Right atrium auricular region (tissue), 2 donors: ENCODE measurements at regions not wholly inside any gene's neighbourhood (a gene's known extent, or its start where the extent isn't known, plus 50 kb on each side); places are given as distances from the start of the nearest gene placed in this dataset.

Experiments used
- DNase-seq: peaks from one replicate; pipeline ENCODE4 v3.0.0-alpha.2; 2019; ENCODE audit warnings: low spot score
- H3K27ac ChIP-seq, 2 donors: fragments of 200-600 bp; sonication (generic); 1 replicate in 1 of 2; 2 replicates in 1 of 2; pipeline ENCODE4 v1.5.1; 2016 to 2019
- H3K27me3 ChIP-seq, 2 donors: fragments of 200-600 bp; sonication (generic); one replicate each; pipeline versions ENCODE4 v1.5.1 to v1.6.0; 2017 to 2019
- H3K36me3 ChIP-seq: fragments of 200-600 bp; sonication (generic); one replicate; pipeline ENCODE4 v1.5.1; 2016
- H3K4me1 ChIP-seq, 2 donors: fragments of 200-600 bp; sonication (generic); one replicate each; pipeline versions ENCODE4 v1.5.1 to v1.6.0; 2017 to 2019
- H3K4me3 ChIP-seq, 2 donors: fragments of 200-600 bp; sonication (generic); 1 replicate in 1 of 2; 2 replicates in 1 of 2; pipeline ENCODE4 v1.5.1; 2017 to 2019; ENCODE audit warnings: mild to moderate bottlenecking in 1 of 2, moderate library complexity in 1 of 2
- H3K9me3 ChIP-seq, 2 donors: fragments of 200-600 bp; sonication (generic); one replicate each; pipeline ENCODE4 v1.5.1; 2019
- CTCF ChIP-seq, 2 donors: fragments of 200-600 bp; sonication (generic); IDR thresholded peaks; one replicate each; pipeline ENCODE4 v1.5.1; 2019; ENCODE audit warnings: antibody characterized with exemption in 2 of 2

- no peak for DNase-seq
- H3K9me3 ChIP-seq = no peaks in the 10 kb centered on the region
- no peaks in the 10 kb centered on the region for H3K27me3 ChIP-seq
- no peak overlapping the region for H3K27ac ChIP-seq
- no peaks in the 10 kb centered on the region for H3K36me3 ChIP-seq
- H3K4me3 ChIP-seq = no peak overlapping the region
- no peaks in the 10 kb centered on the region for H3K4me1 ChIP-seq
- TF ChIP-seq CTCF (IDR thresholded peaks at IDR 0.05) = no peak
Measured at GRCh38 chr2:147607379-147607778, 237.4 kb upstream of the ACVR2A start.

GRCh38 chr2:147603876-147604275 is 241.0 kb upstream of the ACVR2A start:
- H3K4me3 ChIP-seq = no peak overlapping the region
- H3K4me1 ChIP-seq = no peaks in the 10 kb centered on the region
- no peak for DNase-seq
- TF ChIP-seq CTCF (IDR thresholded peaks at IDR 0.05) = no peak
- no peaks in the 10 kb centered on the region for H3K9me3 ChIP-seq
- H3K36me3 ChIP-seq = no peaks in the 10 kb centered on the region
- no peak overlapping the region for H3K27ac ChIP-seq
- no peaks in the 10 kb centered on the region for H3K27me3 ChIP-seq

- no peak overlapping the region for H3K4me3 ChIP-seq
- H3K36me3 ChIP-seq = no peaks in the 10 kb centered on the region
- H3K4me1 ChIP-seq = no peaks in the 10 kb centered on the region
- H3K27ac ChIP-seq = no peak overlapping the region
- TF ChIP-seq CTCF (IDR thresholded peaks at IDR 0.05) = no peak
- no peaks in the 10 kb centered on the region for H3K9me3 ChIP-seq
- no peak for DNase-seq
- no peaks in the 10 kb centered on the region for H3K27me3 ChIP-seq
Measured at GRCh38 chr2:147603447-147603846, 241.4 kb upstream of the ACVR2A start.

- Histone ChIP-seq H3K9me3 (no peaks in the 10 kb centered on the region), H3K36me3 (no peaks in the 10 kb centered on the region), H3K27ac (no peak overlapping the region), H3K4me1 (no peaks in the 10 kb centered on the region), H3K4me3 (no peak overlapping the region), H3K27me3 (no peaks in the 10 kb centered on the region)
- TF ChIP-seq CTCF (IDR thresholded peaks at IDR 0.05) = no peak
- DNase-seq = no peak
Measured at GRCh38 chr2:147600646-147601045, 244.2 kb upstream of the ACVR2A start.

- Histone ChIP-seq H3K4me1 (no peaks in the 10 kb centered on the region), H3K36me3 (no peaks in the 10 kb centered on the region), H3K9me3 (no peaks in the 10 kb centered on the region), H3K27me3 (no peaks in the 10 kb centered on the region), H3K4me3 (no peak overlapping the region), H3K27ac (no peak overlapping the region)
- TF ChIP-seq CTCF (IDR thresholded peaks at IDR 0.05) = no peak
- DNase-seq = no peak
Measured at GRCh38 chr2:147600223-147600622, 244.6 kb upstream of the ACVR2A start.

- Histone ChIP-seq H3K4me3 (no peak overlapping the region), H3K4me1 (no peaks in the 10 kb centered on the region), H3K9me3 (peaks cover 0 to 12% of the 10 kb centered on the region in 2 donors), H3K36me3 (no peaks in the 10 kb centered on the region), H3K27me3 (no peaks in the 10 kb centered on the region), H3K27ac (no peak overlapping the region)
- no peak for DNase-seq
- no peak for TF ChIP-seq CTCF (IDR thresholded peaks at IDR 0.05)
Measured at GRCh38 chr2:147595200-147595599, 249.6 kb upstream of the ACVR2A start.
